Body of pancreas (tissue), 4 donors: ENCODE measurements at regions not wholly inside any gene's neighbourhood (a gene's known extent, or its start where the extent isn't known, plus 50 kb on each side); places are given as distances from the start of the nearest gene placed in this dataset.

ENCODE experiments used
- ATAC-seq: fragments of 150-250 bp; one replicate; pipeline ENCODE4 v1.9.1; 2016
- DNase-seq, 4 donors: peaks; one replicate each; pipeline ENCODE4 v3.0.0-alpha.2; 2019
- H3K27ac ChIP-seq, 4 donors: fragments of 200-600 bp; sonication (generic); 1 replicate in 3 of 4; 2 replicates in 1 of 4; pipeline versions ENCODE4 v1.5.1 to v1.6.1; 2016 to 2019; ENCODE audit warnings: mild to moderate bottlenecking in 1 of 4, mixed read lengths in 1 of 4, moderate library complexity in 1 of 4
- H3K27me3 ChIP-seq, 2 donors: fragments of 200-600 bp; sonication (generic); one replicate each; pipeline ENCODE4 v1.6.0; 2016; ENCODE audit warnings: mild to moderate bottlenecking in 1 of 2
- H3K36me3 ChIP-seq, 2 donors: fragments of 200-600 bp; sonication (generic); replicated peaks in 1 of 2; 2 replicates each; pipeline ENCODE4 v1.5.1; 2016; ENCODE audit warnings: low read depth in 2 of 2; ENCODE audit not compliant: insufficient read depth in 1 of 2
- H3K4me1 ChIP-seq: fragments of 200-600 bp; sonication (generic); one replicate; pipeline ENCODE4 v1.6.0; 2016
- H3K4me3 ChIP-seq, 2 donors: fragments of 200-600 bp; sonication (generic); 1 replicate in 1 of 2; 2 replicates in 1 of 2; pipeline ENCODE4 v1.5.1; 2016 to 2019
- H3K9me3 ChIP-seq, 3 donors: fragments of 200-600 bp; sonication (generic); 1 replicate in 2 of 3; 2 replicates in 1 of 3; pipeline ENCODE4 v1.5.1; 2016
- POLR2A ChIP-seq, 3 donors: fragments of 450-650 bp; IDR thresholded peaks; one replicate each; pipeline ENCODE4 v1.6.1; 2016; ENCODE audit warnings: antibody characterized with exemption in 3 of 3, mild to moderate bottlenecking in 2 of 3
- WGBS, 2 donors: methylation state at CpG; one replicate each; pipeline ENCODE4 v1.1.5; 2017; 5-methylcytosine and 5-hydroxymethylcytosine counted together
- intact Hi-C: fragments of 100-400 bp; cut with DNase I; formaldehyde crosslinking; loops from one replicate; pipeline ENCODE4 v1.15.1; 2023
- TF ChIP-seq, protein P1 (sequence below), 7 experiments: fragments of 450-650 bp in 4 of 7; fragments of 200-600 bp in 3 of 7; sonication (generic) in 3 of 7; IDR thresholded peaks; one replicate each; pipeline ENCODE4 v1.5.1; 2016 to 2019; ENCODE audit warnings: antibody characterized with exemption in 7 of 7

DNA sequence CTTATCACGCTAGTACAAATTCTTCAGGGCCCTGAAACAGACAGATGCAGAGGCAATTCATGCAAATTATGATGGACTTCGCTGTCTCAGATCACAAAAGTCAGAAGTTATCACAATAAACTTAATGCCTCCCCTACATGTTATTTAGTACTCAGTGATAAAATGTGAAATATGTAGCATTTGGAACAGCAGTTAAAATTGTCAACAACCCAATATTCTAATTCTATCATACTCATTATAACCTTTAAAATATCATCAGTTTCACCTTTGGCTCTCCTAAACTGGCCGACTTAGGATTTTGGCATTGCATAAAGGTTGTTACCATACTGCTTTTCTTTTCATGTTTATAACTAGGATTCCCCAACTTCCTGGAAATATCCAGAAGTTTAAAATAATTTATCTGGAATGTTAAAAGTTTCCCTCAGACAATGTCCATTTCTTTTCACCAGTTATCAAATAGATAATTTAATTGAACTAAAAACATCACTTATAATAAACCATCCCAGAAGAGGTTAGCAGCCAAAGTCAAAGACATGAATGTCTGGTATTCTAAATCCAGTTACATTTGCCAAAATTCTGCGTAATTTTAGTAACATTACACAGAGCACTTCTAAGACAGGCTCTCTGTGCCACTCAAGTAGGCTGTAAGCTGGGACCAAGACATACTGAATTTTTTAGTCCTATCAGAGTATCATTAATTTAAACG is 239.8 kb downstream of the RBM43 start:
- DNase-seq (no peak), ATAC-seq (no peak)
- Histone ChIP-seq H3K4me3 (no peak overlapping the region), H3K27me3 (no peaks in the 10 kb centered on the region), H3K9me3 (no peaks in the 10 kb centered on the region), H3K36me3 (no peaks in the 10 kb centered on the region), H3K4me1 (no peaks in the 10 kb centered on the region), H3K27ac (no peak overlapping the region)
- TF ChIP-seq, protein P1, sequence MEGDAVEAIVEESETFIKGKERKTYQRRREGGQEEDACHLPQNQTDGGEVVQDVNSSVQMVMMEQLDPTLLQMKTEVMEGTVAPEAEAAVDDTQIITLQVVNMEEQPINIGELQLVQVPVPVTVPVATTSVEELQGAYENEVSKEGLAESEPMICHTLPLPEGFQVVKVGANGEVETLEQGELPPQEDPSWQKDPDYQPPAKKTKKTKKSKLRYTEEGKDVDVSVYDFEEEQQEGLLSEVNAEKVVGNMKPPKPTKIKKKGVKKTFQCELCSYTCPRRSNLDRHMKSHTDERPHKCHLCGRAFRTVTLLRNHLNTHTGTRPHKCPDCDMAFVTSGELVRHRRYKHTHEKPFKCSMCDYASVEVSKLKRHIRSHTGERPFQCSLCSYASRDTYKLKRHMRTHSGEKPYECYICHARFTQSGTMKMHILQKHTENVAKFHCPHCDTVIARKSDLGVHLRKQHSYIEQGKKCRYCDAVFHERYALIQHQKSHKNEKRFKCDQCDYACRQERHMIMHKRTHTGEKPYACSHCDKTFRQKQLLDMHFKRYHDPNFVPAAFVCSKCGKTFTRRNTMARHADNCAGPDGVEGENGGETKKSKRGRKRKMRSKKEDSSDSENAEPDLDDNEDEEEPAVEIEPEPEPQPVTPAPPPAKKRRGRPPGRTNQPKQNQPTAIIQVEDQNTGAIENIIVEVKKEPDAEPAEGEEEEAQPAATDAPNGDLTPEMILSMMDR (IDR thresholded peaks at IDR 0.05) = no peak
- no peak for TF ChIP-seq POLR2A (IDR thresholded peaks at IDR 0.05)
- 57 to 58% methylated on average over 5 of the region's 5 CpGs for WGBS, 2 donors
- intact Hi-C loops = no loop called here

DNA sequence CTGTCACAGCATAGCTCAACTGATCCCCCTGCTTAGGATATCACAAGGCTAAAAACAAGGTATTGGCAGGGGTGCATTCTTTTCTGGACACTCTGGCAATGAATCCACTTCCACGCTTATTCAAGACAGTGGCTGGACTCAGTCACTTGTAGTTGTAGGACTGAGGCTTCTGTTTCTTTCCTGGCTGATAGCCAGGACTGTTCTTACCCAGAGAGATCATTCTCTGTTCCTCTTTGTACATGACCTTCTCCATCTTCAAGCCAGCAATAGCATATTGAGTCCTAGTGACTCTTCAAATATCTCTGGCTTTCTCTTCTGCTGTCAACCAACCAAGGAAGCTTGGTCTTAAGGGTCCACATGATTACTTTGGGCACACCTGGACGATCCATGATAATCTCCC is 241.3 kb downstream of the RBM43 start:
- H3K36me3 ChIP-seq = no peaks in the 10 kb centered on the region
- H3K27ac ChIP-seq = no peak overlapping the region
- ATAC-seq = no peak
- no peak overlapping the region for H3K4me3 ChIP-seq
- WGBS, 2 donors = 49 to 51% methylated on average over 2 of the region's 2 CpGs
- TF ChIP-seq, protein P1 (IDR thresholded peaks at IDR 0.05) = no peak
- no peak for TF ChIP-seq POLR2A (IDR thresholded peaks at IDR 0.05)
- H3K9me3 ChIP-seq = no peaks in the 10 kb centered on the region
- DNase-seq = no peak
- no peaks in the 10 kb centered on the region for H3K27me3 ChIP-seq
- intact Hi-C loops = no loop called here
- H3K4me1 ChIP-seq = no peaks in the 10 kb centered on the region

DNA sequence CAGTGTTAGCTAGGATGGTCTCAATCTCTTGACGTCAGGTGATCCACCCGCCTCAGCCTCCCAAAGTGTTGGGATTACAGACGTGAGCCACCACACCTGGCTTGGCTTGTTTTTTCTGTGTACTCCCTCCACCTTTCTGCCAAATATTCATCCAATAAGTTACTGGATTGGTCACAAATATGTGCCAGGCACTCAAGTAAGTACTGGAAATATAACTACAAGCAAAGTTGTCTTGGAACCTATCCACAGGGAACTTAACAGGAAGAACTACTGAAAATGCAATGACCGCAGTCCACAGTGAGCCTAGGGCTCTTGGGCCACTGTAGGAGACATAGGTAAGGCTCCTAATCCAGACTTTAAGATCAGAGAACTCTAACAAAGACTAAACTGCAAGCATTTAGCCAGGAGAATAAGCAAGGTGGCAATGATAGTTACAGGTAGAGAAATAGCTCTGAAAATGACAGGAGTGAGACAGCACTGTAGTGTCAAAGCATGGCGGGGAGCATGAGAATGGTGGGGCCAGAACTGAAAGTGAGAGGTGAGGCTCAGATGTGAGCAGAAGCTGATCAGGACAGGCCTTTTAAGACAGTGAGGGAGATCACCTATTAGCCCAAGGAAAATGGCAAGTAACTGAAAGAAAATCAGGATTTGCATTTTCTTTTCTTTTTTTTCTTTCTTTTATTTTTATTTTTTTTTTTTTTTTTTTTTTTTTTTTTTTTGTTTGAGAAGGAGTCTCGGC is 252.1 kb downstream of the RBM43 start:
- Histone ChIP-seq H3K4me1 (no peaks in the 10 kb centered on the region), H3K36me3 (no peaks in the 10 kb centered on the region), H3K27me3 (no peaks in the 10 kb centered on the region), H3K9me3 (no peaks in the 10 kb centered on the region), H3K27ac (peak overlapping the region in 1 of 4 donors; percentile 41), H3K4me3 (no peak overlapping the region)
- WGBS, 2 donors = 54 to 56% methylated on average over 6 of the region's 6 CpGs
- TF ChIP-seq POLR2A (IDR thresholded peaks at IDR 0.05) = no peak
- TF ChIP-seq, protein P1 (IDR thresholded peaks at IDR 0.05) = no peak
- ATAC-seq = peak; percentile 47
- DNase-seq = no peak
- intact Hi-C loops = no loop called here

DNA sequence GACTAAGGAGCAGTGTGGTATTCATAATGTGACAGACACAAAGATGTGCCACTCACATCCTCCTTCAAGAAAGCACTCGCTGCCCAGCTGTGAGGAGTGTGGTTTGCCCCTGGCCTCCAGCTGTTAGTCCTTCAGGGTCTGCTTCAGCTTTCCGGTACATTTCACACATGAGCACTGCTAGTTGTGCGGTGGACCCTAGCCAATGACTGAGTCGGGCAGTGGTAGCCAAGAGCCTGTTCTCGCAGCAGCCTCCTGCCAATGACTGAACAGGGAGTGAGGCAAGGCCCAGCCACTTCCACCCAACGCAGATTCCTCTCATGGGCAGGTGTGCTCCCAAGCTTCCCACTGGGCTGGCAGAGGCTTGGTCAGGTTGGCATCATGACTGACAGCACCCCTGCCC is 254.3 kb downstream of the RBM43 start:
- Histone ChIP-seq H3K36me3 (no peaks in the 10 kb centered on the region), H3K4me3 (no peak overlapping the region), H3K27ac (no peak overlapping the region), H3K27me3 (no peaks in the 10 kb centered on the region), H3K9me3 (no peaks in the 10 kb centered on the region), H3K4me1 (no peaks in the 10 kb centered on the region)
- 73 to 89% methylated on average over 5 to 6 of the region's 6 CpGs for WGBS, 2 donors
- TF ChIP-seq, protein P1 (IDR thresholded peaks at IDR 0.05) = no peak
- no peak for TF ChIP-seq POLR2A (IDR thresholded peaks at IDR 0.05)
- ATAC-seq (no peak), DNase-seq (no peak)
- intact Hi-C loops = no loop called here
